Panc1 (cell line): ENCODE measurements at regions not wholly inside any gene's neighbourhood (a gene's known extent, or its start where the extent isn't known, plus 50 kb on each side); places are given as distances from the start of the nearest gene placed in this dataset.

Experiments used
- ATAC-seq: fragments of 200-7000 bp; cut with Tn5 transposase; 2 replicates; pipeline ENCODE4 v1.9.1; 2020; ENCODE audit warnings: mild to moderate bottlenecking, moderate library complexity
- BruUV-seq: library from RNA; stranded (reverse); fragments of 400-500 nt; replicated peaks from 2 replicates; lab custom pipeline; 2021; lab: Mats Ljungman, UMichigan
- CTCF ChIA-PET: fragments of 300-600 bp; sonication (Branson Sonifier 250); formaldehyde crosslinking; loops from one replicate; lab custom pipeline; 2022; ENCODE audit warnings: antibody characterized with exemption; lab: Charles Lee
- POLR2A ChIA-PET: fragments of 300-600 bp; sonication (Branson Sonifier 250); formaldehyde crosslinking; loops from one replicate; lab custom pipeline; 2022; ENCODE audit warnings: antibody characterized with exemption; lab: Charles Lee
- DNase-seq: peaks from one replicate; pipeline ENCODE4 v3.0.0-alpha.2; 2010; ENCODE audit warnings: low read depth, low spot score
- H3K27ac ChIP-seq: 2 replicates; pipeline ENCODE4 v1.5.1; 2011; ENCODE audit warnings: mild to moderate bottlenecking, low read length, inconsistent platforms
- H3K27me3 ChIP-seq: fragments of 200-500 bp; sonication (Bioruptor generic); 2 replicates; pipeline ENCODE4 v1.6.0; 2014; ENCODE audit warnings: low read length, inconsistent platforms; ENCODE audit not compliant: control insufficient read depth, insufficient read depth
- H3K36me3 ChIP-seq: fragments of 200-500 bp; sonication (Bioruptor generic); 2 replicates; pipeline ENCODE4 v1.5.1; 2014; ENCODE audit warnings: inconsistent platforms, mild to moderate bottlenecking, low read length, moderate library complexity; ENCODE audit not compliant: control insufficient read depth, insufficient read depth
- H3K4me1 ChIP-seq: 2 replicates; pipeline ENCODE4 v1.5.1; 2011; ENCODE audit warnings: inconsistent platforms, mild to moderate bottlenecking, low read length, moderate library complexity; ENCODE audit not compliant: control insufficient read depth, insufficient read depth
- H3K4me3 ChIP-seq, 2 experiments: 2 replicates each; pipeline ENCODE4 v1.5.1; 2011 to 2012; ENCODE audit warnings: low read depth in 2 of 2, low read length in 2 of 2, mild to moderate bottlenecking in 2 of 2, inconsistent platforms in 1 of 2, moderate library complexity in 1 of 2
- H3K9me3 ChIP-seq: fragments of 200-500 bp; sonication (Bioruptor generic); 2 replicates; pipeline ENCODE4 v1.5.1; 2014; ENCODE audit warnings: low read depth, mild to moderate bottlenecking, inconsistent platforms, low read length, moderate library complexity; ENCODE audit not compliant: control insufficient read depth, insufficient read depth
- POLR2AphosphoS5 ChIP-seq: IDR thresholded peaks from 2 replicates; pipeline ENCODE4 v1.6.1; 2012; ENCODE audit warnings: mild to moderate bottlenecking, low read depth, low read length, moderate library complexity
- SIN3A ChIP-seq: IDR thresholded peaks from 2 replicates; pipeline ENCODE4 v1.6.1; 2012; ENCODE audit warnings: low read depth, mild to moderate bottlenecking, low read length, moderate library complexity, borderline replicate concordance; ENCODE audit not compliant: insufficient read depth
- TCF7L2 ChIP-seq: IDR thresholded peaks from 2 replicates; pipeline ENCODE4 v1.6.1; 2011; ENCODE audit warnings: mild to moderate bottlenecking, low read depth, low read length, inconsistent platforms
- in situ Hi-C: cut with HindIII; loops from 2 replicates; pipeline ENCODE4 v1.10.0; 2016; ENCODE audit warnings: low sequenced_read_pairs, low pct_unique_long_range_greater_than_20kb
- intact Hi-C: fragments of 100-400 bp; cut with micrococcal nuclease; formaldehyde crosslinking; loops from one replicate; pipeline ENCODE4 v1.10.0; 2022; ENCODE audit not compliant: unreplicated experiment
- TF ChIP-seq, protein P1 (sequence below): fragments of 450-650 bp; IDR thresholded peaks from 2 replicates; pipeline ENCODE4 v1.5.1; 2017; ENCODE audit warnings: mild to moderate bottlenecking
- TF ChIP-seq, protein P2 (sequence below), 2 experiments: IDR thresholded peaks; 2 replicates each; pipeline ENCODE4 v1.6.1; 2011 to 2012; ENCODE audit warnings: low read depth in 2 of 2, control low read depth in 1 of 2, low read length in 1 of 2, mild to moderate bottlenecking in 1 of 2, moderate library complexity in 1 of 2; ENCODE audit not compliant: insufficient read depth in 1 of 2

DNA sequence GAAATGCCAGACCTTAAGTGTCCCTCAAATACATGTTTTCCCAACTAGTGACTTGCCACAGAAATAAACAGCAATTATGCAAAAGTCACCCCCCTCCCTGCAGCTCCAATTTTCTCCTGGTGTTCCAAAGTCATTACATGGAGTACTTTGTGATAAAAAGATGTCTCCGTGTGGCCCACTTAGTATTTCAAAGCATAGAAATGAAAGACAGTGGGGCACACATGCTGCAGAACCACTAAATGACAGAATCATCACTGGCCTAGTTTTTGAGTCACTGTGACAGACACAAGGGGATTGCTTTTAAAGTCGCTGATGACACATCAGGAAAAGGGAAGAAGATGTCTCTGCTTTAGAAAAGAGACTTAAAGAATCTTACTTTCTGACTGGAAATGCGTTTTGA lies 323.4 kb downstream of the PSAT1 start:
- TF ChIP-seq POLR2AphosphoS5 (no peak), TCF7L2 (no peak), SIN3A (no peak)
- TF ChIP-seq, protein P1, sequence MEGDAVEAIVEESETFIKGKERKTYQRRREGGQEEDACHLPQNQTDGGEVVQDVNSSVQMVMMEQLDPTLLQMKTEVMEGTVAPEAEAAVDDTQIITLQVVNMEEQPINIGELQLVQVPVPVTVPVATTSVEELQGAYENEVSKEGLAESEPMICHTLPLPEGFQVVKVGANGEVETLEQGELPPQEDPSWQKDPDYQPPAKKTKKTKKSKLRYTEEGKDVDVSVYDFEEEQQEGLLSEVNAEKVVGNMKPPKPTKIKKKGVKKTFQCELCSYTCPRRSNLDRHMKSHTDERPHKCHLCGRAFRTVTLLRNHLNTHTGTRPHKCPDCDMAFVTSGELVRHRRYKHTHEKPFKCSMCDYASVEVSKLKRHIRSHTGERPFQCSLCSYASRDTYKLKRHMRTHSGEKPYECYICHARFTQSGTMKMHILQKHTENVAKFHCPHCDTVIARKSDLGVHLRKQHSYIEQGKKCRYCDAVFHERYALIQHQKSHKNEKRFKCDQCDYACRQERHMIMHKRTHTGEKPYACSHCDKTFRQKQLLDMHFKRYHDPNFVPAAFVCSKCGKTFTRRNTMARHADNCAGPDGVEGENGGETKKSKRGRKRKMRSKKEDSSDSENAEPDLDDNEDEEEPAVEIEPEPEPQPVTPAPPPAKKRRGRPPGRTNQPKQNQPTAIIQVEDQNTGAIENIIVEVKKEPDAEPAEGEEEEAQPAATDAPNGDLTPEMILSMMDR = no peak
- TF ChIP-seq, protein P2, sequence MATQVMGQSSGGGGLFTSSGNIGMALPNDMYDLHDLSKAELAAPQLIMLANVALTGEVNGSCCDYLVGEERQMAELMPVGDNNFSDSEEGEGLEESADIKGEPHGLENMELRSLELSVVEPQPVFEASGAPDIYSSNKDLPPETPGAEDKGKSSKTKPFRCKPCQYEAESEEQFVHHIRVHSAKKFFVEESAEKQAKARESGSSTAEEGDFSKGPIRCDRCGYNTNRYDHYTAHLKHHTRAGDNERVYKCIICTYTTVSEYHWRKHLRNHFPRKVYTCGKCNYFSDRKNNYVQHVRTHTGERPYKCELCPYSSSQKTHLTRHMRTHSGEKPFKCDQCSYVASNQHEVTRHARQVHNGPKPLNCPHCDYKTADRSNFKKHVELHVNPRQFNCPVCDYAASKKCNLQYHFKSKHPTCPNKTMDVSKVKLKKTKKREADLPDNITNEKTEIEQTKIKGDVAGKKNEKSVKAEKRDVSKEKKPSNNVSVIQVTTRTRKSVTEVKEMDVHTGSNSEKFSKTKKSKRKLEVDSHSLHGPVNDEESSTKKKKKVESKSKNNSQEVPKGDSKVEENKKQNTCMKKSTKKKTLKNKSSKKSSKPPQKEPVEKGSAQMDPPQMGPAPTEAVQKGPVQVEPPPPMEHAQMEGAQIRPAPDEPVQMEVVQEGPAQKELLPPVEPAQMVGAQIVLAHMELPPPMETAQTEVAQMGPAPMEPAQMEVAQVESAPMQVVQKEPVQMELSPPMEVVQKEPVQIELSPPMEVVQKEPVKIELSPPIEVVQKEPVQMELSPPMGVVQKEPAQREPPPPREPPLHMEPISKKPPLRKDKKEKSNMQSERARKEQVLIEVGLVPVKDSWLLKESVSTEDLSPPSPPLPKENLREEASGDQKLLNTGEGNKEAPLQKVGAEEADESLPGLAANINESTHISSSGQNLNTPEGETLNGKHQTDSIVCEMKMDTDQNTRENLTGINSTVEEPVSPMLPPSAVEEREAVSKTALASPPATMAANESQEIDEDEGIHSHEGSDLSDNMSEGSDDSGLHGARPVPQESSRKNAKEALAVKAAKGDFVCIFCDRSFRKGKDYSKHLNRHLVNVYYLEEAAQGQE (IDR thresholded peaks at IDR 0.05; ENCODE audit: insufficient read depth in 1 of 2, low read depth in 2 of 2, low read length in 1 of 2) = no peak
- Histone ChIP-seq H3K27me3 (no peaks in the 10 kb centered on the region), H3K36me3 (no peaks in the 10 kb centered on the region), H3K4me3 (no peak overlapping the region), H3K9me3 (no peaks in the 10 kb centered on the region), H3K4me1 (no peaks in the 10 kb centered on the region), H3K27ac (no peak overlapping the region)
- intact Hi-C loops (no loop called here), in situ Hi-C loops (no loop called here)
- POLR2A ChIA-PET = no interaction called here
- no TSS peak for BruUV-seq
- DNase-seq = no peak
- CTCF ChIA-PET = no interaction called here
- no peak for ATAC-seq

DNA sequence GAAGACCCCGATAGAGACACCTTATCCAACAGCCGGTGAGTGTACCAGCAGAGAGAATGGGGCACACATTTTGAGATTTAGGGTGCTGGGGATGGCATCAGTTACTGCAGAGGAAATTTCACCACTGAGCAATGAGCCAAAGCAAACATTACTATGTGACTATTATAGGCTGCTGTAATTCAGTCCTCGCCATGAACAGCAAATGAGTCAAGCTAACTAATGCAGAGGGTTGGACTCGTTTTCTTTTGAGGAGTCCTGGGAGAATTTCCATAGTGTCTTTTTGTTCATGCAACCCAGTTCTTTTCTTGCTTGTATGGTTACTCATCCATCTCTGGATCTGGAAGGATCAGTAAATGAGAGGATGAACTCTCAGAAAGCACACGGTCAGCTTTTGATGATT lies 323.8 kb downstream of the PSAT1 start:
- Histone ChIP-seq H3K4me3 (no peak overlapping the region), H3K27me3 (no peaks in the 10 kb centered on the region), H3K36me3 (no peaks in the 10 kb centered on the region), H3K9me3 (no peaks in the 10 kb centered on the region), H3K27ac (no peak overlapping the region), H3K4me1 (no peaks in the 10 kb centered on the region)
- BruUV-seq = no TSS peak
- TF ChIP-seq, protein P1 = no peak
- TF ChIP-seq POLR2AphosphoS5 (no peak), TCF7L2 (no peak), SIN3A (no peak)
- TF ChIP-seq, protein P2 (IDR thresholded peaks at IDR 0.05; ENCODE audit: insufficient read depth in 1 of 2, low read depth in 2 of 2, low read length in 1 of 2) = no peak
- in situ Hi-C loops (no loop called here), intact Hi-C loops (no loop called here)
- ATAC-seq (no peak), DNase-seq (no peak)
- POLR2A ChIA-PET = no interaction called here
- CTCF ChIA-PET = no interaction called here
